Fibroblast of the conjunctiva (primary cell): ENCODE measurements at regions not wholly inside any gene's neighbourhood (a gene's known extent, or its start where the extent isn't known, plus 50 kb on each side); places are given as distances from the start of the nearest gene placed in this dataset.
A peak's percentile ranks its signal among the peaks of the same experiment; 100 is the strongest.
"Not testable (repeated sequence)": the region's sequence is repeated elsewhere in the genome, so short reads cannot be mapped to it uniquely, and the experiment has no call there.

Source experiments
- DNase-seq: peaks from one replicate; pipeline ENCODE4 v3.0.0-alpha.2; 2010; ENCODE audit warnings: low read depth

- no peak for DNase-seq
These were observed 186.7 kb downstream of the UACA start for GRCh38 chr15:70576696-70577095.

DNA sequence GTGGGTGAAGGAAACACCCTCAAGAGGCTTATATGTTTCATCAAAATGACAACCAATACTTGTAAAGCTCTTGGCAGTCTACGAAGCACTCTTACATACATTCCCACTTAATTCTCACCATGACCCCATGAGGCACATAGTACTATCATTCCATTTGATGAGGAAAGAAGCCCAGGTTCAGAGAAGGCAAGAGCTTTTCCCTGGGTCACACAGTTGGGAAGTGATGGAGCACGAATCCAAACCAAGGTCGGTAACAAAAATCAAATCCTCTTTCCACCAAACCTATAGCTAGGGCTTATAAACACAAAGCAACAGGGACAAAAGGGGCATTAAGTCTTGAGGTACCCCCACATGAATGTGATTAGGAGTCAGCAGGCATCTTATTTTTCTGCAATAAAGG is 187.1 kb downstream of the UACA start:
- no peak for DNase-seq

GRCh38 chr15:70575231-70576226 is 187.8 kb downstream of the UACA start:
- peak; percentile 26 for DNase-seq

GRCh38 chr15:70574325-70574724 is 189.0 kb downstream of the UACA start:
- not testable (repeated sequence) for DNase-seq

DNA sequence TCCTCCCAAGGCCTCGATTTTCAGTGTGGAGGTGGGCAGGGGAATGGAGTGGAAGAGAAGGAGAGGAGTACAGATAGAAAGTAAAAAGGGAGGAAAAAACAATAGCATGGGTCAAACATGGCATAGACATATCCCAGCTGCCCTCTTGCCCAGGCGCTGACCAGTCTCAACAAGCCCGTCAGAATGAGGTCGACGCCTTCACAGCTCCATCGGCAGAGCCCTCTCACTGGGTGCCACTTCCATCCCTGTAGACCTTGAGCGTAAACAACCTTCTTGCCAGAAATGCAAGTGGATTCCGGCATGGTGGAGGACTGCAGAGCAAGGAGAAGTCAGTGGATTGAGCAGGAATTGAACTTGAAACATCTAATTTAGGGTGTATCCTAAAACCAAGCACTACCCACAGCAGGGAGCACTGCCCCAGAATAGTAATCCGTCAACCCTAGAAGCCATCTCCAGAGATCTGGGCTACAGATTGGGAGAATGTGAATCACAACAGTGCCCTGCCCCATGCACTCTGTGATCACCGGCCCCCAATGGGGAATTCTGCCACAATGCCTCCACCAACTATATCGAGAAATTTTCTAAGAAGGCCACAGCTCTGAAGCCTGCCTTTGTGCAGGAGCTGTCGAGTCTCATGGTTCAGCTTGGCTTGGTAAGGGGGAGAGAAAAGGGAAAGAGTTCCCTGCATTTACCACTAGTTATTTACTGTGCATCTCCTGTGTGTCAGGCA is 190.1 kb downstream of the UACA start:
- DNase-seq: no peak

DNA sequence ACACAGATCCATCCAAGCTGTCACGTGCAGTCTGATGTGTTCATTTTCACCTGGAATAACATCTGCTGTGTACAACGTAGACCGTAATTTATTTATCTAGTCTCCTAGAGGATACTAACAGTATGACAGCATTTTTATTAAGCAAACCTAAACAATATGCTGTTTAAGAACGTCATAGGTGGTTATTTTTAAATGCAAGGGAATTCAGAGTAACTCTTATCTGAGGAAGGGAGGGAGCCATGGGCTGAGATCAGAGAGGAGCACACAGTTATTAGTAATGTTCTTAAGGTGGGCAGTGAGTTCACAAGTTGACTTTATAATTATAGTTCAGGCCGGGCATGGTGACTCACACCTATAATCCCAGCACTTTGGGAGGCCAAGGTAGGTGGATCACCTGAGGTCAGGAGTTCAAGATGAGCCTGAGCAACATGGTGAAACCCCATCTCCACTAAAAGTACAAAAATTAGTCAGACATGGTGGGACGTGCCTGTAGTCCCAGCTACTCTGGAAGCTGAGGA is 193.6 kb downstream of the UACA start:
- DNase-seq: no peak

GRCh38 chr15:70569091-70569713 is 194.2 kb downstream of the UACA start:
- DNase-seq: peak; percentile 38

- no peak for DNase-seq
These were observed 196.4 kb downstream of the UACA start for GRCh38 chr15:70566989-70567388.

DNA sequence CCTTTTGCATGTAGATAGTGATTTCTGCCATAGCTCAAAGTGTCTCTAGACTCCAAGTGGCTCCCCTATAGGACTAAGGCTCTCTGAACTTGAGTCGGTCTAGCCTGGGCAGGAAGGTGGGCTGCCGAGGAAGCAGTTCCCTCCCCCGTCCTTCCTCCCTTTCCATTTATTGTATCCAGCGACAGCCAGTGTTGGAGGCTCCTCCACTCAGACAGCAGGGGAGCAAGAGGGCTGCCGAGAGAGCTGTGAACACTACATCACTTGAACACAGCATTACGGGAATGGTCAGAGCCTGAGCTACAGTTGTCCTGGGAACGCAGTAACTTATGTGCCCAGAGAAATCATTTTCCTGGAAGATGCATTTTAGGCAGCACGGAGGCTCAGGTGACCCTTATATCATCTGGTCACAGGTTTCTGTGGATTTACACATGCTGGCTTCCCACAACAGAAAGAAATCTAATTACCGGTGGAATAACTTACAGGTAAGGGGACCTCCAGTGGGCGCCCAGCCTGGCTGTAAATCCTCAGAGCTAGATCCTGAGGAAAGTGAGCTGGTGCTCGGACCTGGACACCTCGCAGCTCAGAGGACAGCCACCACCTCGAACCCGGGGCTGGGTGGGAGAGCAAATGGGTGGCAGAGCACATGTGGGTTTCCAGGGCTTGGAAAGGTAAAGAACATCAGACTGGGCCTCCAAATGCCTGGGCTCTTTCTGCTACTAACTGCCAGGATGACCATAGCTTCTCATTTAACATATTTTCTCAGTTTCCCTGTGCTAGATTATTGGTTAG is 197.1 kb downstream of the UACA start:
- no peak for DNase-seq

DNA sequence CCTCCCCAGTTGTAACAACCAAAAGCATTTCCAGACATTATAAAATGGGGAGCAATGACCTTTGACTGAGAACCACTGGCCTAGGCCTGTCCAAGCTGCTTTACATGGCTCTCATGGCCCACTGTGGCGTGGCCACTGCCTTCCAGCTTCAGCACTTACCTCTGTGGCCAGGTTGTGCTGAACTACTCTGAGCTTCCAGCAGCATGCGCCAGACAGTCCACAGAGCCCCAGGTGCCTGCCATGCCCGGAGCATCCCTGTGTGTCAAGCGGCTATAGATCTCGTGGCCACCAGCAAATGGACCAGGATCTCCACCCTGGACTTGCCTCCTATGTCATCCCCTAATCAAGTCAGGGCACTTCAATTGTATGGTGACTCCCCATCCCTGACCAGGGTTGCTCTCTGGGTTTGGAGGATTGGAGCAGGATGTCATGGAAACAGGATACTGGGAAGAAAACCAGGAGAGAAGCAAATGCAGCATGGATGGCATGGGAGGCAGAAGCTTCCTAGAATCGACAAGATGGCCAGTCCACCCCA is 199.7 kb downstream of the UACA start:
- no peak for DNase-seq

DNA sequence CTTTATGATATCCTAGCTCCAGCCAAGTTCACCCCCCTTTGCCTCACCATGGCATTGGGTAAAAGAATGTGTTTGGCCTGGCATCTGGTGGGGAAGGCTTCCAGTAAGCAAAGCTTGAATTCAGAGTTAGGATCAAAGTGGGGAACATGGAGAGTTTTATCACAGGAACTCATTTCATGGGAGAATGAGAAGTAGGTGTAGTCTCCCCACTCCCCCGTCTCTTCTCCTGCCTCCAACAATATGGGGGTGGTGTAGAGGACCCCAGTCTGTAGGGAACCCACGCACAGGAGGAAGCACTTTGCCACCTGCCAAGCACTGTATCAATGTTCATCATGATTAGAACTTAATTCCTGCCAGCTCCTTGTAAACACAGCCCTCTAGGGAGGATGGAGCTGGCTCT is 200.5 kb downstream of the UACA start:
- no peak for DNase-seq

DNA sequence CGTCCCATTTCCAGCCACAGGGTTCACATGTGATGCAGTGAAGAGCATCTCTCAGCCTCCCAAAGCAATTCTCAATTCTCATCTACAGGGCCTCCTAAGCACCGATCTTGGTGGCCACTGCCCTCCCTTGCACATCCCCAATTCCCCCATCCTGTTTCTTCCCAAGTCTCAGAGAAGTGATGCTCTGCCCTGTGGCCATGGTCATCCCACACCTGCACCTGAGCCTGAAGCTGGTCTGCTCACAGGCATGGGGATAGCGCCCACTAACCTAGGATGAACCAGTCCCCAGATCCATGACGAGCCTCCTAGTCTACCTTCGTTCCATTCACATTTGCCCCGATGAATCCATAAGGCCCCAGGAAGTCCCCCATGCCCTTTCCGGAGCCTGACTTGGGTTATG is 201.5 kb downstream of the UACA start:
- no peak for DNase-seq

GRCh38 chr15:70560617-70561328 is 202.6 kb downstream of the UACA start:
- no peak for DNase-seq

DNA sequence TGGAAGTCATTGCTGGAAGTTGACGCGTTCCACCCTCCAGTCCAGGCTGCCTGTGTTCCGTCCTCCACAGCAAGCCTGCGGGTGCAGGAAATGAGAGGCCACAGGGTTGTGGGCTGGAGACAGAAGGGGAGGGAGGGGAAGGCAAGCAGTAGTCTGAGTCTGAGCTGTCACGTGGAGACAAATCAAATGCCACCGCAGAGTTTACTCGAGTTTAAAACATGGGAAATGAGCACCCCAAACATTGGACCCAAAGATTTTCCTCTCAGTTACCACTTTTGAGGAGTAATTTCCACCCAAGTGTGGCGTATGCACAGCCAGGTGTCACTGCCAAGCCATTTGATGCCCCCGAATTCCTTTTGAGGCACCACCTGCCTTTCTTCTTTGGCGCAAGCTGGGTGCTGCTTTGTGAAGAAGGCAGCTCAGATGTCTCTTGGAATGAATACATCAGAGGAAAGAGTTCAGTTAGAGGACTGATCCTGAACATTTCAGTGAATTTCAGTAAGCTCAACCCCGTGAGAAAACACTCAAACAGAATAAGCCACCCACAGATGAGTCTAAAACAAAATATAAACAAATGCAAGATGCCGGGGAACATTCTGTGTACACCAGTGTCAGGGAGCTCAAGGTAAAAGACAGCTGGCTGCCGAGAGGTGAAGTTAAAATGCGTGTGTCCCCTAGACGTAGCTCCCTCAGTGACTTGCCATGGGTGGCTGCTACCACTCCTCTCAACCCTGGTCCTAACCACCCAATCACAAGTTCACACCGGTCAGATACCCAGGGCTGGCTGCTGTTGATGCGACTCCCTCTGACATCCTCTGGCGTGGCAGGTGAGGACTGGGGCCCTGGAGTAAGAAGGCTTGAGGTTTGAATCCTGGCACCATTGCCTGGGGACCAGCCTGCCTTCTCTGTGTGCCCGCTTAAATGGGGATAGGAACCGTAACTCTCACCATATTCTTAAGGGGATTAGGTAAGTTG is 203.8 kb downstream of the UACA start:
- DNase-seq: no peak

GRCh38 chr15:70558406-70559264 is 204.7 kb downstream of the UACA start:
- DNase-seq: no peak

DNA sequence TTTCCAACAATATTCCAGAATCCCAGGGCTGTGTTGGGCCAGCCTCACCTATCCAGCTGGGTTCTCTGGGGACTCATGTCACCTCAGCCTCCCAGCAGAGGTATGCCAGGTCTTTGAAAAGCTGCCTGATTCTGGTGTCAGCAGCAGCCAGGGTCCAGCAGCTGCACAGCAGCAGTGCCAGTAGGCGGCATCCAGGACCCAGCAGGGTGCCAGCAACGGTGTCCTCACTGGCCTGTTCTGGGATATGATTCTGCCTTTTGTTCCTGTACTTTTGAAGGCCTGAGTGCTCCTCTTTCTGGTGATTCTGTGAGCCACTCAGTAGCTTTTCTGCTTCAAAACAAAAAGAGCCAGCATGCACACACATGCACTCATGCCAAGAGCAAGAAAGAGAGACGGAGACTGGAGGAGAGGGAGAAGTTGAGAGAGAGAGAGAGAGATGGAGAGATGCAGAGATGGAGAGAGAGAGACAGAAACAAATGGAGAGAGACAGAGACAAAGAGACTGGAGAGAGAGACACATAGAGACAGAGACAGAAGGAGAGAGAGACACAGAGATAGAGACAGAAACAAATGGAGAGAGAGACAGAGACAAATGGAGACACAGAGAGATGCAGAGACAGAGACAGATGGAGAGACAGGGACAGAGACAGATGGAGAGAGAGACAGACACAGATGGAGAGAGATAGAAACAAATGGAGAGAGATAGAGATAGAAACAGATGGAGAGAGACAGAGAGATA is 205.7 kb downstream of the UACA start:
- DNase-seq: no peak

- no peak for DNase-seq
These were observed 206.6 kb downstream of the UACA start for GRCh38 chr15:70556779-70557178.
